Kidney epithelial cell (primary cell): ENCODE measurements at regions not wholly inside any gene's neighbourhood (a gene's known extent, or its start where the extent isn't known, plus 50 kb on each side); places are given as distances from the start of the nearest gene placed in this dataset.

ENCODE experiments used
- DNase-seq: peaks from one replicate; pipeline ENCODE4 v3.0.0-alpha.2; 2010; ENCODE audit warnings: low read depth
- H3K27me3 ChIP-seq: 2 replicates; pipeline ENCODE4 v1.6.0; 2011; ENCODE audit warnings: low read length; ENCODE audit not compliant: control insufficient read depth, insufficient read depth
- H3K36me3 ChIP-seq: 2 replicates; pipeline ENCODE4 v1.5.1; 2011; ENCODE audit warnings: low read length; ENCODE audit not compliant: control insufficient read depth, insufficient read depth
- H3K4me3 ChIP-seq: 2 replicates; pipeline ENCODE4 v1.5.1; 2011; ENCODE audit warnings: low read depth, mild to moderate bottlenecking, control low read depth, low read length
- TF ChIP-seq, protein P1 (sequence below): IDR thresholded peaks from 2 replicates; pipeline ENCODE4 v1.5.1; 2011; ENCODE audit warnings: mild to moderate bottlenecking, moderate library complexity, low read length, control low read depth, inconsistent platforms; ENCODE audit not compliant: insufficient read depth, poor library complexity, severe bottlenecking

DNA sequence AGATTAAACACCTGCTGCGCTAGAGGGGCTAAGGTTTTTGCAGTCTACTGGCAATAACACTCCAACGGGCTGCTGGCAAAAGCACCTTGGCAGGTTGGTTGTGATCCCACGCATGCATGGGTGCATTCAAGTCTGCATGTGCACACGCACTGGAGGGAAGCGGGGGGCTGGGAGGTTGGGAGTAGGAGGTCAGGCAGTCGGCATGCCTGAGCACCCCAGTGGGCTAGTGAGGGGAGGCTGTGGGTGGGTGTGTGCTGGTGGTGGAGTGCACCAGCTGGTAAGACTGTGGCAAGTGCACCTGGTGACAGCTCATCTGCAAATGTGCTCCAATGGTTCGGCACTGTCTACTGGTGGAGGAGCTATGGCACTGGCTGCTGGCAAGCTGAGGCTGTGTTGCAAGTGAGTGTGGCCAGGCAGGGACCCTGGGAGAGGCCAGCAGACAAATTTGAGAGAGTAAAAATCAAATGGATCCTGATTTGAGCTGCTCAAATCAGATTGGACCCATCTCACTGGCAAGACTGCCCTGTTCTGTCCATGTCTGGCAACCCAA is 460.6 kb upstream of the DSEL start:
- TF ChIP-seq, protein P1, sequence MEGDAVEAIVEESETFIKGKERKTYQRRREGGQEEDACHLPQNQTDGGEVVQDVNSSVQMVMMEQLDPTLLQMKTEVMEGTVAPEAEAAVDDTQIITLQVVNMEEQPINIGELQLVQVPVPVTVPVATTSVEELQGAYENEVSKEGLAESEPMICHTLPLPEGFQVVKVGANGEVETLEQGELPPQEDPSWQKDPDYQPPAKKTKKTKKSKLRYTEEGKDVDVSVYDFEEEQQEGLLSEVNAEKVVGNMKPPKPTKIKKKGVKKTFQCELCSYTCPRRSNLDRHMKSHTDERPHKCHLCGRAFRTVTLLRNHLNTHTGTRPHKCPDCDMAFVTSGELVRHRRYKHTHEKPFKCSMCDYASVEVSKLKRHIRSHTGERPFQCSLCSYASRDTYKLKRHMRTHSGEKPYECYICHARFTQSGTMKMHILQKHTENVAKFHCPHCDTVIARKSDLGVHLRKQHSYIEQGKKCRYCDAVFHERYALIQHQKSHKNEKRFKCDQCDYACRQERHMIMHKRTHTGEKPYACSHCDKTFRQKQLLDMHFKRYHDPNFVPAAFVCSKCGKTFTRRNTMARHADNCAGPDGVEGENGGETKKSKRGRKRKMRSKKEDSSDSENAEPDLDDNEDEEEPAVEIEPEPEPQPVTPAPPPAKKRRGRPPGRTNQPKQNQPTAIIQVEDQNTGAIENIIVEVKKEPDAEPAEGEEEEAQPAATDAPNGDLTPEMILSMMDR = no peak
- no peak for DNase-seq
- no peaks in the 10 kb centered on the region for H3K36me3 ChIP-seq
- no peak overlapping the region for H3K4me3 ChIP-seq
- H3K27me3 ChIP-seq = no peaks in the 10 kb centered on the region

DNA sequence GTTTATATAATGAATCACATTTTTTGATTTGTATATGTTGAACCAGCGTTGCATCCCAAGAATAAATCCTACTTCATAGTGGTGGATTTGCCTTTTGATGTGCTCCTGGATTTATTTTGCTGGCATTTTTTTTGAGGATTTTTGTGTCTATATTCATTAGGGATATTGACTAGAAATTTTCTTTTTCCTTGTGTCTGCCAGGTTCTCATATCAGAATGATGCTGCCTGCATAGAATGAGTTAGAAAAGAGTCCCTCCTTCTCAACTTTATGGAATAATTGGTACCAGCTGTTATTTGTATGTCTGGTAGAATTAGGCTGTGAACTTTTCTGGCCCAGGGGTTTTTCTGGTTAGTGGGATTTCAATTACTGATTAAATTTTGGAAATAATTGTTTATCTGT is 457.4 kb upstream of the DSEL start:
- TF ChIP-seq, protein P1 = no peak

DNA sequence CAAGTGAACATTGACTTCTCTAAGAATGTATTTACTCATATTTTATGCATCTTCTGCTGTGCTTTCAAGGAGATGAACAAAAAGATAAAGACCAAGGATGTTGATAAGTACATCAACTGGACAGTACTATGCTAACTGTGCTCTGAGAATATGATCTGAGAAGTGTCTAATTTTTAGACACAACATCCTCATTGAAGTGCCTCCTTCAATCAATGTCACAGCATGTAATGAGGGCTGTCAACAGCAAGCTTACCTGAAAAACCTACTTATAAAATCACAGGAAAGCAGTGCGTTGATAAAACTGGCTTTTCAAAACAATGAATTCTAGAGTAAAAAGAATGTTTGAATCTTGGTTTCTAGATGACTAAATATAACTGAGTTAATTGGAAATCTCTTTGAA is 452.9 kb upstream of the DSEL start:
- no peaks in the 10 kb centered on the region for H3K27me3 ChIP-seq
- no peak overlapping the region for H3K4me3 ChIP-seq
- TF ChIP-seq, protein P1 = no peak
- DNase-seq = no peak
- H3K36me3 ChIP-seq = no peaks in the 10 kb centered on the region

More for the DNA sequence above, 457.4 kb upstream of the DSEL start:
- H3K27me3 ChIP-seq = no peaks in the 10 kb centered on the region
- DNase-seq = no peak
- H3K4me3 ChIP-seq = no peak overlapping the region
- H3K36me3 ChIP-seq = no peaks in the 10 kb centered on the region

DNA sequence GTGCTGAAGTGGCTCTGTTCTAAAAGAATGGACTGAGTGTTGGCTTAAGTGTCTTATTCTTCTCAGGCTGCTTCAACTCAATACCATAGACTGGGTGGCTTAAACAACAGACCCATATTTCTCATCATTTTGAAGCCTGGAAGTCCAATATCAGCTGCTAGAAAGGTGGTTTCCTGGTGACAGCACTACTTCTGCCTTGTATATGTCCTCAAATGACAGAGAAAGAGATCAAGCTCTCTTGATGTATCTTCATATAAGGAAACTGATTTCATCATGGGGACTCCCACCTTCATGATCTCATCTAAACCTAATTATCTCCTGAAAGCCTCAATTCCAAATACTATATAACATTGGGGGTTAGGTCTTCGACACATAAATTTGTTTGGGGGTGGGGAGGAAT is 449.7 kb upstream of the DSEL start:
- H3K27me3 ChIP-seq = no peaks in the 10 kb centered on the region
- DNase-seq = no peak
- no peak overlapping the region for H3K4me3 ChIP-seq
- no peaks in the 10 kb centered on the region for H3K36me3 ChIP-seq
- TF ChIP-seq, protein P1 = no peak

DNA sequence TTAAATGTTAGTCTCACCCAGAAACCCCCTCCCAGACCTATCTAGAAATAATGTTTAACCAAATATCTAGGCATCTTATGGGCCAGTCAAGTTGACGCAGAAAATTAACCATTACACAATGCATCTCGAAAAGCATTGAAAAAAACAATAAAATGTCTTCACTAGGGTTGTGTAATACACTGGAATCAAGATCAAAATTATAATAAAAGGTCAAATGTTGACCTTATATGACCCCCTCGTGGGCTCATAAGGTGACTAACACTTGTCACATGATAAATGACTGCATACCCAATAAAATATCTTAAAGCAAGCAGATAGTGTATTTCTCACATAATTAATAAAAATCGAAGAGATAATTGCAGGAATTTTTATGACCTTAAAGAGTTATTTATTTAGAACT is 447.9 kb upstream of the DSEL start:
- DNase-seq = no peak
- Histone ChIP-seq H3K27me3 (no peaks in the 10 kb centered on the region), H3K36me3 (no peaks in the 10 kb centered on the region), H3K4me3 (no peak overlapping the region)
- TF ChIP-seq, protein P1 = no peak

DNA sequence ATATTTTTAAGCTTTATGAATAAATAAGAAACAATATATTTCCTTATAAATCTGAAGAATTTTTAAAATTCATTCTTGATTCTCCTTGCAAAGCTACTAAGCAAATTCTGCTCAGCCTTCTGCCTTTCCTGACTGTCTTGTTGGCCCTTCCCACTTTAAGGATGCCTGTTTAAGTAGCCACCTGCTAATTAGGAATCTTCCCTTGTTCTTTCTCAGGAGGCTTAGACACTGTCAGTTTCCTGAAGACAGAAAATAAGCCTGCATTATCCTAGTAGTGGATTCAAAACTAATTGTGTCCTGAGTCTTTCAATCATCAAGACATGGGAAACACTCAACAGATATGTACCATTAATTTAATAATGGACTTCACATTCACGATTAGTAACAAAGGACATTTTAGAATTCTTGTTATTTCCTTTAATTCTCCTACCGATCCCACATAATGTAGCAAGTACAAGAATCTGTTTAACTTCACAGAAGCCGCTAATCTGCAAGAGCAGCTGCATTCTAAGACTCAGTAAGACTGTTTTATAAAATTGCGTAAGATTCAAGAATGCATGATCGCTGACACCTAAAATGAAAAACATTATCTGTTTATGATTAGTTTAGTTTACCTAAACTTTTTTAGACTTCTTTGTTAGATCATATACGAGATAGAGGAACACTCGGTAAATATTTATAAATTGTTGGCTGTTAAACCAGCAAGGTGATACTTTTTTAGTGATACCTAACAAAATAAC is 445.4 kb upstream of the DSEL start:
- TF ChIP-seq, protein P1 = no peak
- no peak overlapping the region for H3K4me3 ChIP-seq
- no peak for DNase-seq
- H3K27me3 ChIP-seq = no peaks in the 10 kb centered on the region
- H3K36me3 ChIP-seq = no peaks in the 10 kb centered on the region
